Right ventricle myocardium superior (tissue), 1 donor: ENCODE measurements at regions not wholly inside any gene's neighbourhood (a gene's known extent, or its start where the extent isn't known, plus 50 kb on each side); places are given as distances from the start of the nearest gene placed in this dataset.

Source experiments
- ATAC-seq: fragments of 200-7000 bp; cut with Tn5 transposase; one replicate; pipeline ENCODE4 v1.9.1; 2020; ENCODE audit warnings: mild to moderate bottlenecking; ENCODE audit not compliant: poor library complexity
- DNase-seq: peaks from one replicate; pipeline ENCODE4 v3.0.0-alpha.2; 2020
- intact Hi-C: fragments of 100-400 bp; cut with DNase I; formaldehyde crosslinking; loops from one replicate; pipeline ENCODE4 v1.11.2; 2022
- donor health status: DM: no; HTN: yes; CAD: no; lungs with severe emphysema.

DNA sequence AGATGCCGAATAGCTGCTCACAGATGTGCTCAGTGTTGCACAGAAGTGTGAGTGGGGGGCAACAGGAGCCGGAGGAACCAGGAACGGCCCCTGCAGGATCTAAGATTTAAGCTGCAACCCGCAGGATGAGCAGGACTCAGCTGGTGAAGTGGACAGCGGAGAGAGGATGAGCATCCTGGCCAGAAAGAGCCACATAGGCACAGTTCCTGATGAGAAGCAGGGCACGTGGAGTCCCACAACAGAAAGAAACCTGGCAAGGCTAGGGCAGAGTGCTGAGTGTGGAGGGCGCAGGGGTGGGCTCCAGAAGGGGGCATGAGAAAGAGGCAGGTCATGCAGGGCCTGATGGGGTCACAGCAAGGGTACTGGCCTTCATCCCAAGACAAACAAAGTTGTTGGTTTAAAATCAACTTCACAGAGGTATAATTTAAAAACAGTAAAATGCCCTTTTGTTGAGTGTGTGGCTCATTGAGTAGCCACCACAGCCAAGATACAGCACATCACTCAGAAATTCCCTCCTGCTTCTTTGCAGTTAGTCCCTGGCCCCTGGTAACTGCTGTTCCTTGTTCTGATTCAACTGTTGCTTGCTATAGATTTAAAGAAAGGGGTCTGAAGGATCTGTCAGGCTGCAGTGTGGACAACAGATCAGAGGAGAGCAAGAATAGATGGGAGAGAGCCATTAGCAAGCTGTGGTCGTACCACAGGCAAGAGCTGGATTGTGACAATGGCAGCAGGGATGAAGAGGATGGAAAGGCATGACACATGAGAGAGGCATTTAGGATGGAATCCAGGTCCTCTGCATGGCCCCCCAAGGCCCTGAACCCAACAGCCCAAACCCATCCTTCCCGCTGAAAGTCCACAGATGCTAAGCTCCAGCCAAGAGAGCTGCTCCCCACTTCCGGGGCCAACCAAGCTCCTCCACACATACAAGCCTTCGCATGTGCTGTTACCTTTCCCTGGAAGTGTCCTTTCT is 53.1 kb upstream of the OSBPL3 start:
- DNase-seq (no peak), ATAC-seq (no peak)
- intact Hi-C loops: no loop called here

- ATAC-seq: no peak
- intact Hi-C loops: no loop called here
- no peak for DNase-seq
These were observed 51.5 kb upstream of the OSBPL3 start for GRCh38 chr7:25031432-25031831.

- DNase-seq (no peak), ATAC-seq (no peak)
- intact Hi-C loops: no loop called here
These were observed 51.0 kb upstream of the OSBPL3 start for GRCh38 chr7:25031007-25031406.
